GM19025 (cell line): ENCODE measurements at regions not wholly inside any gene's neighbourhood (a gene's known extent, or its start where the extent isn't known, plus 50 kb on each side); places are given as distances from the start of the nearest gene placed in this dataset.

ENCODE experiments used
- ATAC-seq: cut with Tn5 transposase; IDR thresholded peaks from one replicate; pipeline ENCODE4 v1.9.1; 2021; ENCODE audit warnings: mild to moderate bottlenecking, low read depth, moderate library complexity; ENCODE audit not compliant: unreplicated experiment

DNA sequence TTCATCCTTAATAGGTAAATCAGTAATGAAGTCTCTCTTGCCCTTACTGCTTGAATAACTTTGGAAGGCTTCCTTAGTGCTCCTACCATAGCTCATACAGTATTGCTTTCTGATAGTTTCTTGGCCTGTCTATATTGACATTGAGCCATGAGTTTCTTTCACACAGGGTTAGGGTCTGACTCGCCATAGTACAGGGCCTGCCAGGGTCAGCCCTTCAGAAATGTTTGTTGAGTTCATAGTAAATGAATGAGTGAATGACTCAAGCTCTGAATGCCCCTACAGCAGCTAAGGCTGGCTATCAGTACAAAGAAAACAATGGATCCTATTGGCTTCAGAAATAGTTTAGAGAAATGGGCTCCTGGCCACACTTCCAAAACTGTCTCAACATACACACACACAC lies 65.0 kb upstream of the LRATD1 start:
- ATAC-seq = no peak

DNA sequence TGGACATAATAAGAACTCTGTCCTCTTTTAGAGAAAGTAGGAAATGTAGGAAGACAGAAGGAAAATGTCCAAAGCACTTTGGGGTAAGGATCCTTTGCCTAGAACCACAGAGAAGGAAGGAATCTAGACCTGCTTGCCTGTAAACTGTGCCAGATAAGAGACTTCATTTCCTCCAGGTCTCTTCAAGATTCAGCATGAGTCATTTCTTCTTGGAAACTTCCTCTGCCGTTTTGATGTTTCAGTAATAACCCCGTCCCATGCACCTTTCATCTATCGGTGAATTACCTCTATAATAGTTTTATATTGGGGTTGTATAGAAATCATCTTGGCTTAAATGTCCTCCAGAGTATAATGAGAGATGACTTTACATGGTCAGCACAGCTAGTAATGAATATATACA lies 63.2 kb upstream of the LRATD1 start:
- no peak for ATAC-seq

DNA sequence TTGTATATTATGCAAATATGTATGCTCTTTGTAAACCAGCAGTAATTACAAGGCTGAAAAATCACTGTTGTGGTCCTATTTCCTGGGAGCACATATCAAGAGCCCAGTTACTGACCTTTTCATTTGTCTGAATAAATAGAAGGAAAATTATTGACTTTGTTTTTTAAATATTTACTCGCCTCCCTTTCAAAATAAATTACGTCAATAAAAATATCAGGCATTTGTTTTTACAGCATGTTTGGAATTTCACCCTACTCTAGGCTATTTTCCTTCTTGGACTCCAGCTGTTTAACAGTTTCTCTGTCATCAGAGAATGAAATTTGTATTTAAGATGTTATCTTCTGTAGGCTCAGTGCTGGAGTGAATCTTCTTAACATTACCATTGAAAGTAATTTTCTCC lies 59.9 kb upstream of the LRATD1 start:
- no peak for ATAC-seq

DNA sequence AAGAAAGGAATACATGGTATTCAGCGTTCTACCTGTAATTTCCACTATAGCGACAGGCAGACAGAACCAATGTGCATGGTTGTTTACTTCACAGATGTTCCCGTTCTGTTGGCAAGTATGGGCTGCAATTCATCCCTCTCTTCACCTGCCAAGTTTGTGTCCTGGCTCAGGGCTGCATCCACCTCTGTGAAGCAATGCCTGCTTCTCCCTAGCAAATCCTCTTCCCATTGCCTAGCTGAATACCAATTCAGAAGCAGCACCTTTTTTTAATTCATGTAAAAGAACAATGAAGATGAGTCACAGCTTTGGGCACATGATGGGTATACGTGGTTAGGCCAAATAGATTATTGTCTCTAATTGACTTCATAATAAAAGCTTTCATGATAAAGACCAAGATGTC lies 54.7 kb upstream of the LRATD1 start:
- ATAC-seq = no peak
